Subcutaneous abdominal adipose tissue (tissue), 5 donors: ENCODE measurements at regions not wholly inside any gene's neighbourhood (a gene's known extent, or its start where the extent isn't known, plus 50 kb on each side); places are given as distances from the start of the nearest gene placed in this dataset.
"Not testable (repeated sequence)": the region's sequence is repeated elsewhere in the genome, so short reads cannot be mapped to it uniquely, and the experiment has no call there.

Experiments used
- H3K27ac ChIP-seq: one replicate; pipeline ENCODE4 v1.7.0; 2013; ENCODE audit warnings: low read depth, mild to moderate bottlenecking, inconsistent platforms, low read length, moderate library complexity
- H3K27me3 ChIP-seq, 5 donors: one replicate each; pipeline ENCODE4 v1.7.0; 2013; ENCODE audit warnings: low read length in 5 of 5, inconsistent platforms in 1 of 5; ENCODE audit not compliant: control insufficient read depth in 5 of 5, insufficient read depth in 4 of 5
- H3K36me3 ChIP-seq, 5 donors: one replicate each; pipeline ENCODE4 v1.7.0; 2013; ENCODE audit warnings: low read length in 5 of 5; ENCODE audit not compliant: control insufficient read depth in 5 of 5, insufficient read depth in 5 of 5
- H3K4me1 ChIP-seq, 5 donors: one replicate each; pipeline ENCODE4 v1.7.0; 2013; ENCODE audit warnings: low read length in 5 of 5, mild to moderate bottlenecking in 3 of 5, moderate library complexity in 1 of 5; ENCODE audit not compliant: control insufficient read depth in 5 of 5, insufficient read depth in 5 of 5
- H3K4me3 ChIP-seq, 5 donors: one replicate each; pipeline ENCODE4 v1.7.0; 2013; ENCODE audit warnings: low read length in 5 of 5, low read depth in 1 of 5
- H3K9ac ChIP-seq, 5 donors: one replicate each; pipeline ENCODE4 v1.7.0; 2013; ENCODE audit warnings: low read length in 5 of 5, mild to moderate bottlenecking in 4 of 5, moderate library complexity in 3 of 5
- H3K9me3 ChIP-seq, 5 donors: one replicate each; pipeline ENCODE4 v1.7.0; 2013; ENCODE audit warnings: low read length in 5 of 5; ENCODE audit not compliant: control insufficient read depth in 5 of 5
- donor health status: healthy.
- donor health status: healthy.
- donor health status: healthy.
- donor health status: healthy.
- donor health status: healthy.

- Histone ChIP-seq H3K9me3 (peaks cover 0 to 29% (median 20%) of the 10 kb centered on the region in 5 donors), H3K4me3 (peak overlapping the region in 2 of 5 donors; percentile 13), H3K36me3 (no peaks in the 10 kb centered on the region), H3K27ac (no peak overlapping the region), H3K27me3 (no peaks in the 10 kb centered on the region), H3K9ac (no peak overlapping the region), H3K4me1 (no peaks in the 10 kb centered on the region)
Measured at GRCh38 chr5:98227489-98227888, 546.0 kb upstream of the RGMB start.

GRCh38 chr5:98231089-98231488 is 542.4 kb upstream of the RGMB start:
- no peaks in the 10 kb centered on the region for H3K36me3 ChIP-seq
- no peaks in the 10 kb centered on the region for H3K27me3 ChIP-seq
- H3K4me3 ChIP-seq = no peak overlapping the region
- H3K4me1 ChIP-seq = no peaks in the 10 kb centered on the region
- H3K9ac ChIP-seq = no peak overlapping the region
- no peak overlapping the region for H3K27ac ChIP-seq
- H3K9me3 ChIP-seq = peaks cover 0 to 36% (median 23%) of the 10 kb centered on the region in 5 donors

- not testable (repeated sequence) for H3K27ac ChIP-seq, H3K9ac ChIP-seq, H3K4me3 ChIP-seq, H3K4me1 ChIP-seq, H3K27me3 ChIP-seq, H3K36me3 ChIP-seq
- peaks cover 0 to 13% (median 4%) of the 10 kb centered on the region in 5 donors for H3K9me3 ChIP-seq
Measured at GRCh38 chr5:98237794-98238193, 535.7 kb upstream of the RGMB start.

- Histone ChIP-seq H3K36me3 (no peaks in the 10 kb centered on the region), H3K27ac (no peak overlapping the region), H3K4me3 (no peak overlapping the region), H3K4me1 (no peaks in the 10 kb centered on the region), H3K9me3 (peaks cover 0 to 5% (median 0%) of the 10 kb centered on the region in 5 donors), H3K27me3 (no peaks in the 10 kb centered on the region), H3K9ac (no peak overlapping the region)
Measured at GRCh38 chr5:98243972-98244371, 529.5 kb upstream of the RGMB start.

GRCh38 chr5:98248949-98249348 is 524.5 kb upstream of the RGMB start:
- Histone ChIP-seq H3K27ac (no peak overlapping the region), H3K36me3 (no peaks in the 10 kb centered on the region), H3K4me3 (no peak overlapping the region), H3K9ac (no peak overlapping the region), H3K4me1 (no peaks in the 10 kb centered on the region), H3K9me3 (no peaks in the 10 kb centered on the region), H3K27me3 (no peaks in the 10 kb centered on the region)

GRCh38 chr5:98258939-98259338 is 514.5 kb upstream of the RGMB start:
- no peak overlapping the region for H3K27ac ChIP-seq
- H3K36me3 ChIP-seq = no peaks in the 10 kb centered on the region
- no peaks in the 10 kb centered on the region for H3K4me1 ChIP-seq
- no peaks in the 10 kb centered on the region for H3K9me3 ChIP-seq
- no peaks in the 10 kb centered on the region for H3K27me3 ChIP-seq
- no peak overlapping the region for H3K9ac ChIP-seq
- no peak overlapping the region for H3K4me3 ChIP-seq

- H3K27ac ChIP-seq = no peak overlapping the region
- H3K9ac ChIP-seq = no peak overlapping the region
- no peaks in the 10 kb centered on the region for H3K36me3 ChIP-seq
- no peaks in the 10 kb centered on the region for H3K4me1 ChIP-seq
- H3K9me3 ChIP-seq = no peaks in the 10 kb centered on the region
- no peaks in the 10 kb centered on the region for H3K27me3 ChIP-seq
- no peak overlapping the region for H3K4me3 ChIP-seq
Measured at GRCh38 chr5:98259595-98259994, 513.9 kb upstream of the RGMB start.

- Histone ChIP-seq H3K36me3 (no peaks in the 10 kb centered on the region), H3K4me3 (no peak overlapping the region), H3K27me3 (no peaks in the 10 kb centered on the region), H3K4me1 (no peaks in the 10 kb centered on the region), H3K9me3 (no peaks in the 10 kb centered on the region), H3K27ac (no peak overlapping the region), H3K9ac (no peak overlapping the region)
Measured at GRCh38 chr5:98263084-98263483, 510.4 kb upstream of the RGMB start.

- H3K27me3 ChIP-seq = no peaks in the 10 kb centered on the region
- no peak overlapping the region for H3K4me3 ChIP-seq
- H3K9ac ChIP-seq = no peak overlapping the region
- H3K4me1 ChIP-seq = no peaks in the 10 kb centered on the region
- H3K27ac ChIP-seq = no peak overlapping the region
- no peaks in the 10 kb centered on the region for H3K36me3 ChIP-seq
- no peaks in the 10 kb centered on the region for H3K9me3 ChIP-seq
Measured at GRCh38 chr5:98268162-98268860, 505.2 kb upstream of the RGMB start.

- no peaks in the 10 kb centered on the region for H3K27me3 ChIP-seq
Measured at GRCh38 chr5:98275980-98276379, 497.5 kb upstream of the RGMB start.

More at GRCh38 chr5:98275980-98276379, 497.5 kb upstream of the RGMB start:
- no peak overlapping the region for H3K27ac ChIP-seq
- no peaks in the 10 kb centered on the region for H3K36me3 ChIP-seq
- H3K4me3 ChIP-seq = no peak overlapping the region
- H3K4me1 ChIP-seq = peaks cover 0 to 5% (median 0%) of the 10 kb centered on the region in 5 donors
- H3K9ac ChIP-seq = no peak overlapping the region
- no peaks in the 10 kb centered on the region for H3K9me3 ChIP-seq
